Heart left ventricle (tissue), 13 donors: ENCODE measurements at regions not wholly inside any gene's neighbourhood (a gene's known extent, or its start where the extent isn't known, plus 50 kb on each side); places are given as distances from the start of the nearest gene placed in this dataset.

Experiments used
- POLR2A ChIP-seq, 2 donors: fragments of 450-650 bp; IDR thresholded peaks; one replicate each; pipeline ENCODE4 v1.6.1; 2017; ENCODE audit warnings: antibody characterized with exemption in 2 of 2, mild to moderate bottlenecking in 2 of 2, moderate library complexity in 2 of 2
- TF ChIP-seq, protein P1 (sequence below), 12 donors: fragments of 200-600 bp; sonication (generic) in 4 of 12; IDR thresholded peaks; one replicate each; pipeline versions ENCODE4 v1.5.0 to v1.8.0; 2018 to 2022; ENCODE audit warnings: antibody characterized with exemption in 12 of 12, mild to moderate bottlenecking in 5 of 12
- donor health status: ischemic (EF 13 %, LVEDD 7.1; RV severe dilation, severe dysfunction).
- donor health status: DM: no; HTN: yes; CAD: no.
- donor health status: DM: no; HTN: no; CAD: no.
- donor health status: ischemic (EF 25% LVEDD 6.9; RV normal size, moderate dysfunction).
- donor health status: ischemic (EF 25% LVEDD 5.7; RV mildly dilated, moderate dysfunction).
- donor health status: ischemic (EF 35%, LVEDD 5.7; RV mildly dilated, moderate dysfunction).
- donor health status: nonischemic (EF 11% LVEDD 7.7; RV severe dilation, severe dysfunction).
- donor health status: DM: yes; HTN: yes; CAD: no.
- donor health status: PGD.
- donor health status: ischemic (EF 29% LVEDD 5.4; RV normal size, mild dysfunction).
- donor health status: nonischemic (EF 23%, LVEDD 6.1; RV moderate dilation, normal function).

DNA sequence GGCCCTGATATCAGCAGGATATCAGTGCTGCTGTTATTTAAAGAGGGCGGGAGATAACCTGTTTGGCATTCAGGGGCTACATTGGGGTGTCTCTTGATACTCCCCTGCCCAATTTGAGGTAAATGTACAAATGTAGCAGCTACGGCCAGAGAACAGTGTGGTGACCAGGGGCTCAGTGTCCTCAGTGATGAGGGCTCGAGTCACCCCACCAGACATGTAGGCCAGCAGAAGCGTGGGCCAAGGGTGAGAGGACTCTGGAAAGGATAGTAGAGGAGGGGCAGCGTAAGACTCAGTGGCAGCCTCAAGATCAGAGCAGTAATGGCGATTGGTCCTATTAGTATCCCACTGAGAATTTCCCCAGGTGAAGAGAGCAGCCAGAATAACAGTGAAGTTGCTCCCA lies 108.4 kb downstream of the XCL2 start:
- TF ChIP-seq POLR2A (IDR thresholded peaks at IDR 0.05), result no peak
- TF ChIP-seq, protein P1, sequence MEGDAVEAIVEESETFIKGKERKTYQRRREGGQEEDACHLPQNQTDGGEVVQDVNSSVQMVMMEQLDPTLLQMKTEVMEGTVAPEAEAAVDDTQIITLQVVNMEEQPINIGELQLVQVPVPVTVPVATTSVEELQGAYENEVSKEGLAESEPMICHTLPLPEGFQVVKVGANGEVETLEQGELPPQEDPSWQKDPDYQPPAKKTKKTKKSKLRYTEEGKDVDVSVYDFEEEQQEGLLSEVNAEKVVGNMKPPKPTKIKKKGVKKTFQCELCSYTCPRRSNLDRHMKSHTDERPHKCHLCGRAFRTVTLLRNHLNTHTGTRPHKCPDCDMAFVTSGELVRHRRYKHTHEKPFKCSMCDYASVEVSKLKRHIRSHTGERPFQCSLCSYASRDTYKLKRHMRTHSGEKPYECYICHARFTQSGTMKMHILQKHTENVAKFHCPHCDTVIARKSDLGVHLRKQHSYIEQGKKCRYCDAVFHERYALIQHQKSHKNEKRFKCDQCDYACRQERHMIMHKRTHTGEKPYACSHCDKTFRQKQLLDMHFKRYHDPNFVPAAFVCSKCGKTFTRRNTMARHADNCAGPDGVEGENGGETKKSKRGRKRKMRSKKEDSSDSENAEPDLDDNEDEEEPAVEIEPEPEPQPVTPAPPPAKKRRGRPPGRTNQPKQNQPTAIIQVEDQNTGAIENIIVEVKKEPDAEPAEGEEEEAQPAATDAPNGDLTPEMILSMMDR (IDR thresholded peaks at IDR 0.05), result no peak
